ENCODE measurements at regions not wholly inside any gene's neighbourhood (a gene's known extent, or its start where the extent isn't known, plus 50 kb on each side); places are given as distances from the start of the nearest gene placed in this dataset.
"Not testable (repeated sequence)": the region's sequence is repeated elsewhere in the genome, so short reads cannot be mapped to it uniquely, and the experiment has no call there.

- TF ChIP-seq CTCF (conservative IDR thresholded peaks at IDR 0.05; ENCODE audit: low read depth, low read length) = no peak
- no peak for DNase-seq (ENCODE audit: low read depth)
- no peak overlapping the region for H3K4me3 ChIP-seq (ENCODE audit: low read length)
Observed at GRCh38 chr12:40431169-40431568, 206.4 kb downstream of the LRRK2 start.

GRCh38 chr12:40435251-40435650 lies 210.5 kb downstream of the LRRK2 start:
- DNase-seq (ENCODE audit: low read depth) = no peak
- H3K4me3 ChIP-seq (ENCODE audit: low read length) = no peak overlapping the region
- TF ChIP-seq CTCF (conservative IDR thresholded peaks at IDR 0.05; ENCODE audit: low read depth, low read length) = no peak

- no peak for DNase-seq (ENCODE audit: low read depth)
- no peak for TF ChIP-seq CTCF (conservative IDR thresholded peaks at IDR 0.05; ENCODE audit: low read depth, low read length)
- H3K4me3 ChIP-seq (ENCODE audit: low read length) = no peak overlapping the region
Observed at GRCh38 chr12:40435951-40436350, 211.2 kb downstream of the LRRK2 start.

- H3K4me3 ChIP-seq (ENCODE audit: low read length) = no peak overlapping the region
- no peak for TF ChIP-seq CTCF (conservative IDR thresholded peaks at IDR 0.05; ENCODE audit: low read depth, low read length)
- no peak for DNase-seq (ENCODE audit: low read depth)
Observed at GRCh38 chr12:40436564-40436963, 211.8 kb downstream of the LRRK2 start.

GRCh38 chr12:40439771-40440492 lies 215.1 kb downstream of the LRRK2 start:
- no peak overlapping the region for H3K4me3 ChIP-seq (ENCODE audit: low read length)
- no peak for TF ChIP-seq CTCF (conservative IDR thresholded peaks at IDR 0.05; ENCODE audit: low read depth, low read length)
- no peak for DNase-seq (ENCODE audit: low read depth)

- H3K4me3 ChIP-seq (ENCODE audit: low read length) = no peak overlapping the region
- no peak for TF ChIP-seq CTCF (conservative IDR thresholded peaks at IDR 0.05; ENCODE audit: low read depth, low read length)
- DNase-seq (ENCODE audit: low read depth) = no peak
Observed at GRCh38 chr12:40444174-40444573, 219.4 kb downstream of the LRRK2 start.

- no peak overlapping the region for H3K4me3 ChIP-seq (ENCODE audit: low read length)
- peak; percentile 56 for TF ChIP-seq CTCF (conservative IDR thresholded peaks at IDR 0.05; ENCODE audit: low read depth, low read length)
- no peak for DNase-seq (ENCODE audit: low read depth)
Observed at GRCh38 chr12:40446385-40446784, 221.6 kb downstream of the LRRK2 start.

- H3K4me3 ChIP-seq (ENCODE audit: low read length); DNase-seq (ENCODE audit: low read depth): not testable (repeated sequence)
Observed at GRCh38 chr12:40448523-40448922, 223.7 kb downstream of the LRRK2 start.
